PFSK-1 (cell line): ENCODE measurements at regions not wholly inside any gene's neighbourhood (a gene's known extent, or its start where the extent isn't known, plus 50 kb on each side); places are given as distances from the start of the nearest gene placed in this dataset.

Source experiments
- FOXP2 ChIP-seq: optimal IDR thresholded peaks from 2 replicates; pipeline ENCODE3; 2011; ENCODE audit warnings: borderline replicate concordance, control low read depth, inconsistent platforms; ENCODE audit not compliant: insufficient read depth; ENCODE audit errors: extremely low read length, extremely low read depth
- POLR2AphosphoS5 ChIP-seq: IDR thresholded peaks from 2 replicates; pipeline ENCODE4 v1.6.1; 2012; ENCODE audit warnings: low read depth, mild to moderate bottlenecking, control low read depth, low read length, moderate library complexity
- SIN3A ChIP-seq: IDR thresholded peaks from 2 replicates; pipeline ENCODE4 v1.6.1; 2012; ENCODE audit warnings: mild to moderate bottlenecking, low read length, moderate library complexity, borderline replicate concordance; ENCODE audit not compliant: insufficient read depth
- TAF1 ChIP-seq: IDR thresholded peaks from 2 replicates; pipeline ENCODE4 v1.6.1; 2012; ENCODE audit warnings: low read length, control low read depth, borderline replicate concordance; ENCODE audit not compliant: insufficient read depth
- TF ChIP-seq, protein P1 (sequence below), 2 experiments: IDR thresholded peaks; 2 replicates each; pipeline versions ENCODE4 v1.6.1 to v1.8.0; 2011 to 2012; ENCODE audit warnings: low read depth in 2 of 2, low read length in 2 of 2, control low read depth in 1 of 2, inconsistent platforms in 1 of 2, mild to moderate bottlenecking in 1 of 2, moderate library complexity in 1 of 2; ENCODE audit not compliant: insufficient read depth in 1 of 2

DNA sequence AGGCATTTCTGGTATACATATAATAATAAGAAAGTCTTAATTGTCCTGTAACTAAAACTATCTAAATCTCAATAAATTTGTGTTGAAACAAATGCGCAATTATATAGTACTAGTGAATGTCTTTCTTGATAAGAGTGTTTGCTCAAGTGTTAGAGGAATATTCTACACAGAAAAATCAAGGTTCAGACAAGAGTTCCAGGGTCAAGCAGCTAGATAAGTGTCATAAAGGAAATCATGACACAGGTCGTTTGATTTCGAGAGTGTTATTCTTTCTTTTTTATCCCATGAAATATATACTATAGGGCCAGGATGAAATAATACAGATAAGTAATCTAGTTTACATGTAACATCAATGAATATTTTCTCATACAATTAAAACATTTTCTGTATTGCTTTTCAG is 366.1 kb downstream of the UTRN start:
- TF ChIP-seq POLR2AphosphoS5 (no peak), TAF1 (no peak), SIN3A (no peak), FOXP2 (no peak)
- TF ChIP-seq, protein P1, sequence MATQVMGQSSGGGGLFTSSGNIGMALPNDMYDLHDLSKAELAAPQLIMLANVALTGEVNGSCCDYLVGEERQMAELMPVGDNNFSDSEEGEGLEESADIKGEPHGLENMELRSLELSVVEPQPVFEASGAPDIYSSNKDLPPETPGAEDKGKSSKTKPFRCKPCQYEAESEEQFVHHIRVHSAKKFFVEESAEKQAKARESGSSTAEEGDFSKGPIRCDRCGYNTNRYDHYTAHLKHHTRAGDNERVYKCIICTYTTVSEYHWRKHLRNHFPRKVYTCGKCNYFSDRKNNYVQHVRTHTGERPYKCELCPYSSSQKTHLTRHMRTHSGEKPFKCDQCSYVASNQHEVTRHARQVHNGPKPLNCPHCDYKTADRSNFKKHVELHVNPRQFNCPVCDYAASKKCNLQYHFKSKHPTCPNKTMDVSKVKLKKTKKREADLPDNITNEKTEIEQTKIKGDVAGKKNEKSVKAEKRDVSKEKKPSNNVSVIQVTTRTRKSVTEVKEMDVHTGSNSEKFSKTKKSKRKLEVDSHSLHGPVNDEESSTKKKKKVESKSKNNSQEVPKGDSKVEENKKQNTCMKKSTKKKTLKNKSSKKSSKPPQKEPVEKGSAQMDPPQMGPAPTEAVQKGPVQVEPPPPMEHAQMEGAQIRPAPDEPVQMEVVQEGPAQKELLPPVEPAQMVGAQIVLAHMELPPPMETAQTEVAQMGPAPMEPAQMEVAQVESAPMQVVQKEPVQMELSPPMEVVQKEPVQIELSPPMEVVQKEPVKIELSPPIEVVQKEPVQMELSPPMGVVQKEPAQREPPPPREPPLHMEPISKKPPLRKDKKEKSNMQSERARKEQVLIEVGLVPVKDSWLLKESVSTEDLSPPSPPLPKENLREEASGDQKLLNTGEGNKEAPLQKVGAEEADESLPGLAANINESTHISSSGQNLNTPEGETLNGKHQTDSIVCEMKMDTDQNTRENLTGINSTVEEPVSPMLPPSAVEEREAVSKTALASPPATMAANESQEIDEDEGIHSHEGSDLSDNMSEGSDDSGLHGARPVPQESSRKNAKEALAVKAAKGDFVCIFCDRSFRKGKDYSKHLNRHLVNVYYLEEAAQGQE (IDR thresholded peaks at IDR 0.05; ENCODE audit: insufficient read depth in 1 of 2, low read depth in 2 of 2, low read length in 2 of 2): no peak

DNA sequence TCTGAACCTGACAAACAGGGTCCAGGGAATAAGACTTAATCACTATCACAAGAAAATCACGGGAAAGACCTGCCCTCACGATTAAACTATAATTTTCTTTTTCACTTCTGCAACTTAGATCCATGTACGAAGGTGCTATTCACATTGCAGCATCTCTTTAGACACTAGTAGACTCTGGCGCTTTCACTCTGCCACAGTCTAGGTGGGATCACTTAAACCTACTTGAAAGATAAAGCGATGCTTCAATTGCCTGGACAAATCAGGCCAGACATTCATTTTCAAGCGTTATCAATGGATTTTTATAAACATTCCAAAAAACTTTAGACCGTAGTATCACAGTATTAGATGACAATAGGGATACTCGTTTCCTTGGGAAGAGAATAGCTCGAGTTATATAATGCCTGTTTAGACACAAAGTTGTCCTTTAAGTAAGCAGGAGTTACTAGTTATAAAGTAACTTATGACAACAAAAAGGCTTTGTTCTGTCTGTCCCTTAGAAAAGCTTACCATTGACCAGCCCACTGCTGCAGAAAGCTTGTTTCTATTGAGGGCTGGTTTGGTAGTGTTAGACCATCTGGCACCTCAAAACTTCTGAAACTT is 367.3 kb downstream of the UTRN start:
- TF ChIP-seq FOXP2: no peak
- no peak for TF ChIP-seq TAF1
- TF ChIP-seq, protein P1 (IDR thresholded peaks at IDR 0.05; ENCODE audit: insufficient read depth in 1 of 2, low read depth in 2 of 2, low read length in 2 of 2): no peak
- no peak for TF ChIP-seq POLR2AphosphoS5
- TF ChIP-seq SIN3A: no peak

DNA sequence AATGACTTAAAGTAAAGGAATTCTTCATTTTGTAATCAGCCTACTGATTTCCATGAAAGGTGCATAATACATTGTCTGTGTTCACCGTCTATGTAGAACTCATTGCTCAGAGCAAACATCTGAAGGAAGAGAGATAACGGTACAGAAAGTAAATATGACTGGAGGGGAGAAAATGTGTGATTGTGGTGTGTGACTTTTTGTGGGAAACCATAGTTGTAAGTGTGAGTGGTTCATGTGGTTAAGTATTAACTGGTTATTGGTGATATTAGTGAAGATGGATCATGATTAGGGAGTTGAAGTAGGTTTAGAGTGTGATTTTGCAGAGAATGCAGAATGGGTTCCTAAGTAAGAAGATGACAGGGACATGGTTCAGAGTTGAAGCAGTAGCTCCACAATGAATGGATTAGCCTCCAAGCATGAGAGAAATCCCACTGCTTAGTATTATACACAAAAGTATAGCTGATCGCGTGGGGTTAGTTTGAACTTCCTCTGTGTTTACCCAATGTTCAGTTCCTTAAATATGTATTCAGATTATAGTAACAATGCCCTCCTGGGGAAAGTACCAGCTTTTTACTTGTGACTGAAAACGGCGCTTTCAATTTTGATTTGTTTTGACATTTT is 368.9 kb downstream of the UTRN start:
- no peak for TF ChIP-seq SIN3A
- TF ChIP-seq TAF1: no peak
- no peak for TF ChIP-seq POLR2AphosphoS5
- no peak for TF ChIP-seq FOXP2

DNA sequence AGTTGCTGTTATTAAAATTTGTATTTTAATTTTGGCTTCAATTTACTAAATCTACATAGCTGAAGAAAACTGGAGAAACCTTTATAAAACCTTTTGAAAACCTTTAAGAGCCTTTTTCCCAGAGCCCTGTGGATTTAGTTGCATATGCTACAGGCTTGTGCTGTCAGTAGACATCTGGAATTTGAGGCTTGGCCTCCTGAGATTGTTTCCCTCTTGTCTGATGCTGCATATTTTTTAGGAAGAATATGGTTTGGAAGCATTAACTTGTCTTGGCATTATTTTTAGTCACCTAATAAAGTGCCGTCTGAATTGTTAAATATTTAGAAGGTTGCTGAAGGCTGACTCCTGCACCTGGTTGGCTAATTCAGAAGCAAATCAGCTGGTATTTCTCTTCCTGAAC is 369.4 kb downstream of the UTRN start:
- TF ChIP-seq, protein P1 (IDR thresholded peaks at IDR 0.05; ENCODE audit: insufficient read depth in 1 of 2, low read depth in 2 of 2, low read length in 2 of 2): no peak
- TF ChIP-seq TAF1: no peak
- no peak for TF ChIP-seq FOXP2
- no peak for TF ChIP-seq POLR2AphosphoS5
- no peak for TF ChIP-seq SIN3A

DNA sequence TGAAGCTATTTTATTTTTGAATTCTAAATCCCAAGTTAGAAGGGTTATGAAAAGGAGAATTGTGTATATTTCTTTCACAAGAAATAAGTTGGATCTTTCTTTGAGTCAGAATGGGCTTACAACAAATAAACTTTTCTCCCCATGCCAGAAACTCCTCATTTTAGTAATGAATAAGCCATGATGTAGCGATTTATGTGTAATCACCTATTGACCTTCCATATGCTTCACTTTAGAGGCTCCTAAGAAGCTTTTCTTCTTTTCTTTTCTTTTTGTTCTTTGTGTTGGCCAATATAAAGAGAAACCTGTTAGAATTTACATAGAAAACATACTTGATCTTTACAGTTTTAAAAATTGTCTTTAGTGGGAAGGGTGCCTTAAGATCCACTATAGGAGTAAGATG is 370.2 kb downstream of the UTRN start:
- TF ChIP-seq SIN3A (no peak), POLR2AphosphoS5 (no peak), TAF1 (no peak), FOXP2 (no peak)
- TF ChIP-seq, protein P1 (IDR thresholded peaks at IDR 0.05; ENCODE audit: insufficient read depth in 1 of 2, low read depth in 2 of 2, low read length in 2 of 2): no peak
